Embryonic facial prominence (tissue), 1 donor: ENCODE measurements at regions not wholly inside any gene's neighbourhood (a gene's known extent, or its start where the extent isn't known, plus 50 kb on each side); places are given as distances from the start of the nearest gene placed in this dataset.
"Not testable (repeated sequence)": the region's sequence is repeated elsewhere in the genome, so short reads cannot be mapped to it uniquely, and the experiment has no call there.

Experiments
- DNase-seq: peaks from one replicate; pipeline ENCODE4 v3.0.0-alpha.2; 2016; ENCODE audit errors: extremely low spot score

- no peak for DNase-seq
These were observed 220.1 kb downstream of the IRS1 start for GRCh38 chr2:226579519-226579918.

GRCh38 chr2:226578879-226579278, 220.7 kb downstream of the IRS1 start:
- DNase-seq: no peak

DNA sequence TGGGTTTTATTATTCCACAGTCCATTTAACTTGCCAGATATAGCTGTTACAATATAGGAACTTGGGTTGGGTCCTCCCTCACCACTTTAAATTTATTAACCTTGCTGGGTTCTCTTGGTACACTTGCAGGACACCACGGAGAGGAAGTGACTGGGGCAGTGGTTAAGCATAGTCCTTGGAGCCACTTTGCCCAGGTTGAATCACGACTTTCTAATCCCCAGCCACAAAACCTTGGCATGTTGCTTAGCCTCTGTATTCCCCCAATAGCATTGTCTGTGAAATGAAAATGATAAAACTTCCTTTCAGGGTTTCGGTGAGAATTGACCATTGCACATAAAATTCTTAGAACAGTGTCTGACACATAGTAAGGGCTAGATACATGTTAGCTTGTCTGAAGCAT, 221.2 kb downstream of the IRS1 start:
- no peak for DNase-seq

DNA sequence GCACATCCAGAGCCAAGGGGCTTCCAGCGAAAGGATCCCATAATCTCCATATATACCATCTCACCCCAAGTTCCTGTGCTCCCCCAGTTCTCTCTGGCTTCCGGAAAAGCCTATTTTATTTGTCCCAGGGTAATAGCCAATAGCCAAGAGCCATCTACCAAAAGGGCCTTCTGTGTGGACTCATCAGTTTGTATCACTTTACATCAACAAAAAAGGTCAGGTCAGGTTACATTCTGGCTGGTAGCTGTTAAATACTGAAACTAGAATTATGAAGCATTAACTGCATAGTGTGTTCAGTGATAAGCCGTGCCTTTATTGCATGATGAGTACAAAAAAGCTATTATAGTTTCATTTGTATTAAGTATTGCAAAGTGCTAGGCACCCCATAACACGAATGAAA, 223.7 kb downstream of the IRS1 start:
- no peak for DNase-seq

DNA sequence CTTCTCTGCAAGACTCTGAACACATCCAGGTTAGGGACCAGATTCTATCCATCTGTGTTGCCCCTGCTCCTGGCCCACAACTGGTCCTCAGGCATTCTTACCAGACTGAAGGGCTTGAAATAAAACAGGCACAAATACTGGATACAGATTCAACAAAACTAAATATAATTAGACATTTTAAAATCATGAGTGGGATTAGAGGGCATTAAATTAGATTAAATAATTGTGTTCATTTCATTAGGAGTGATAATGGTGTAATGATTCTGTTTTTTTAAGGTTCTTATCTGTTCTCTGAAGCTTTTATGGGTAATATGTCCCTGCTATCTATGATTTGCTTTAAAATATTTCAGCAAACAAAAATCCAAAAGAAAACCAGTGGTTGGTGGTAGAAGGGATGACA, 226.5 kb downstream of the IRS1 start:
- no peak for DNase-seq

- no peak for DNase-seq
These were observed 235.0 kb downstream of the IRS1 start for GRCh38 chr2:226564667-226565066.

GRCh38 chr2:226561962-226562361, 237.7 kb downstream of the IRS1 start:
- DNase-seq: no peak

GRCh38 chr2:226560325-226560724, 239.3 kb downstream of the IRS1 start:
- DNase-seq: no peak

GRCh38 chr2:226559536-226559935, 240.1 kb downstream of the IRS1 start:
- DNase-seq: no peak

DNA sequence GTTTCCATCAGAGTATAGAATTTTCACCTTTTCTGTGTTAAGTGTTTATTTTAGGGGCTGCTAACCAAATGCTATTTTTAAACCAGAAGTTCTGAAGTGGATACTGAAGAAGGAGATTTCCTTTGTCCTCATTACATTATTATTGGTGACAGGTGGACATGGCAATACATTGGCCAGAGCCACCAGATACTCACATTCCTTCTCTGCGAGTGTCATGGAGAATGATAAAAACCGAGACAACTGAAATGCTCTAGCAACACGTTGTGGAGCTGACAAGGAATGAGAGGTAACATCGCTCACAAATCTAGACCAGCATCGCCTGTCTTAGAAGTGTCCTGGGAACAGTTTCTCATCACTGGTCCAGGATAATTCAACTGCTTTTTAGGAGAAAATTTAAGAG, 241.2 kb downstream of the IRS1 start:
- DNase-seq: no peak

DNA sequence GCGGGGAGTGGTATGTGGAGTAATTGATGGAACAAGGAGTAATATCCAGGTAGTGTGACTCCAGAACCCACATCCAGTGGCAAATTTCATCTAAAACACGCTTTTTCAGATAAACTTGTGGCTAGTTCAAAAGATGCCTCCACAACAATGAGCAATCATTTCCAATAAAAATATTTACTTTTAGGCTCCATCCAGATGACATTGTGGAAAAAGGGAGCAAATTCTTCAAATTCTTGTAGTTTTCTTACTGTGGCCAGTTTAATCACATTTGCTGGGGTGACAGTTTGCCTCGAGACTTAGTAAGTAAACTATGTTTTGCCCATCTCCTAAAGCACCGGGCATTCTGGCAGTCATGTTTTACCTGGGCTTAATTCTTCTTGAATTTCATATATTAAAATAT, 243.6 kb downstream of the IRS1 start:
- no peak for DNase-seq

DNA sequence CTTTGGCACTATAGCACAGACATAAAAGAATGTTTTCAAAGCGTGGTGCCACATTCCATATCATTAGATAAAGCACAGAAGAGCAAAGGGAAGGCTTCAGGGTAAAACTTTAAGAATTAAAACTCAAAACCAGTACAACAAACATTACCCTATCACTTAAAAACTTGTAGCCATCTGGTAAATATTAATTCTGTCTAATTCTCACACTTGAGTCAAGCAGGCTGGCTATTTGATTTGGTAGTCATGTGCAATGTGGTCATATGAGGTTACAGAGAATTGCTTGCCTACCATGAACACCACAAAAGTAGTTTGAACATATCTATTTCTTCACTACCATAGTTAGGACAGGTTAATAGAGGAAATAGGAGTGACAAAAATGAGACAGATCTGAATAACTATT, 244.9 kb downstream of the IRS1 start:
- no peak for DNase-seq

GRCh38 chr2:226553333-226553732, 246.3 kb downstream of the IRS1 start:
- DNase-seq: no peak

GRCh38 chr2:226552571-226553285, 246.9 kb downstream of the IRS1 start:
- no peak for DNase-seq

DNA sequence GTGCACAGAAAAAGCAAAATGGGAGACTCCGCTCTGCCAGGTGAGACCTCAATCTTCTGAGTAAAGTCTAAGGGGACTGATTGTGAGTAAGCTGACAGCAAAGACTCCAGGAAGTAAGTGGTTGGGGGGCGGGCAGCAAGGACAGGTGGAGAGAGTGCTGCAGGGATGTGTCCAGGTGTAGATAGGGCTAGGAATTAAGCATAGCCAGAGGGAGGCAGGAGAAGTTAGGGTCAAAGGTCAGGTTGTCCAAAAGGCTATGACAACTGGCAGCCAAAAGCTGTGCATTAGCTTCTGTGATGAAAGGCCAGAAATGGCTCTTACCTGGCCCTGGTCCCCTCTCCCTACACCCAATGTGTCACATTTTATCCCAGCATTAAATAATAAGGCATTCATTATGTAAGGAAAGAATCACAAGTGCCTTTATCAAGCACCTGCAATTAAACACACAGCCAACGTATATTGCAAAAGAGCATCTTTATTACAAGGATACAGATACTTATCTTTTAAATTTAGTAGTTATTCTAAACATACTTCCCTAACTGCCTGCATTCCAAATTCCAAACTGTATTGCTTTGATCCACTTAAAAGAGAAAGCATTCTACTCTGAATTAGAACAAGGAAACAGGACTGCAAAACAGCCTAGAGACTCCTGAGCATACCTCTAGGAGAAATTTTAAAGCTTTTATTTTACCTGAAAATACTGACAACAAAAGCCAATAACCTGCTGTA, 247.9 kb downstream of the IRS1 start:
- no peak for DNase-seq

GRCh38 chr2:226550801-226551200, 248.8 kb downstream of the IRS1 start:
- no peak for DNase-seq

DNA sequence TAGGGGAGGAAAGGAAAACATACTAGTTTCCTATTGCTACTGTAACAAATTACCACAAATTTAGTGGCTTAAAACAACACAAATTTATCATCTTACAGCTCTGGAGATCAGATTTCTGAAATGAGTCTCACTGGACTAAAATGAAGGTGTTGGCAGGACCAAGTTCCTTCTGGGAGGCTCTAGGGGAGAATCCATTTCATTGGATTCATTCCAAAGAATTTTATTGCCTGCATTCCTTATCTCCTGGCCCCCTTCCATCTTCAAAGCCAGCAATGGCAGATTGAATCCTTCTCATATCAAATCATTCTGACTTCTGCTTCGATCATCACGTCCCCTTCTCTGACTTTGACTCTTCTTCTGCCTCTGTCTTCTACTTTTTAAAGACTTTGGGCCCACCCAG, 250.9 kb downstream of the IRS1 start:
- no peak for DNase-seq

GRCh38 chr2:226544596-226545210, 254.9 kb downstream of the IRS1 start:
- DNase-seq: no peak

GRCh38 chr2:226540204-226540994, 259.2 kb downstream of the IRS1 start:
- no peak for DNase-seq

- no peak for DNase-seq
These were observed 263.2 kb downstream of the IRS1 start for GRCh38 chr2:226536410-226536809.

- DNase-seq: not testable (repeated sequence)
These were observed 266.6 kb downstream of the IRS1 start for GRCh38 chr2:226532976-226533375.
